K562 (cell line): ENCODE measurements at regions not wholly inside any gene's neighbourhood (a gene's known extent, or its start where the extent isn't known, plus 50 kb on each side); places are given as distances from the start of the nearest gene placed in this dataset.

Source experiments
- ATAC-seq: fragments of 200-7000 bp; cut with Tn5 transposase; 3 replicates; pipeline ENCODE4 v1.9.1; 2020; ENCODE audit warnings: moderate library complexity
- BruUV-seq: library from RNA; stranded (reverse); fragments of 400-500 nt; replicated peaks from 2 replicates; lab custom pipeline; 2021; lab: Mats Ljungman, UMichigan
- CTCF ChIA-PET: fragments of 300-600 bp; formaldehyde crosslinking; extraction: SDS; loops from one replicate; lab custom pipeline; 2021; ENCODE audit warnings: low intra/inter-chr PET ratio; lab: Yijun Ruan, JAX
- POLR2A ChIA-PET: fragments of 300-600, 350-650 bp; sonication (Branson Sonifier 250); formaldehyde crosslinking; extraction: SDS; loops from one replicate; lab custom pipeline; 2021; ENCODE audit warnings: antibody characterized with exemption, inconsistent platforms; lab: Yijun Ruan, JAX
- DNase-seq, 4 experiments: peaks; one replicate each; pipeline versions ENCODE4 v3.0.0 to v3.0.0-alpha.2; 2011 to 2018; ENCODE audit warnings: low spot score in 3 of 4, mixed read lengths in 3 of 4; ENCODE audit errors: extremely low read depth in 1 of 4
- FAIRE-seq: peaks from 2 replicates; lab custom pipeline; 2011; peaks lifted over from hg19 to GRCh38; lab: Jason Lieb, UNC
- H2AFZ ChIP-seq: 2 replicates; pipeline ENCODE4 v1.6.0; 2011; ENCODE audit warnings: low read depth, low read length, control low read depth, inconsistent platforms
- H3K27ac ChIP-seq: fragments of 200-600 bp; 3 replicates; pipeline ENCODE4 v1.8.0; 2011; ENCODE audit warnings: low read depth, mild to moderate bottlenecking, control low read depth, inconsistent platforms, low read length, moderate library complexity, mixed read lengths; ENCODE audit errors: extremely low read depth
- H3K27me3 ChIP-seq, 2 experiments: fragments of 300-600 bp in 1 of 2; 2 replicates in 1 of 2; 3 replicates in 1 of 2; pipeline versions ENCODE4 v1.6.0 to v1.8.0; 2011; ENCODE audit warnings: inconsistent platforms in 2 of 2, low read length in 2 of 2, mild to moderate bottlenecking in 1 of 2, mixed read lengths in 1 of 2, moderate library complexity in 1 of 2; ENCODE audit not compliant: control insufficient read depth in 2 of 2, insufficient read depth in 2 of 2
- H3K36me3 ChIP-seq: fragments of 300-600 bp; 3 replicates; pipeline ENCODE4 v1.8.0; 2011; ENCODE audit warnings: mild to moderate bottlenecking, low read length, inconsistent platforms; ENCODE audit not compliant: control insufficient read depth, insufficient read depth
- H3K4me1 ChIP-seq, 2 experiments: fragments of 200-600 bp in 1 of 2; replicated peaks in 1 of 2; 2 replicates in 1 of 2; 3 replicates in 1 of 2; pipeline versions ENCODE4 v1.5.1 to v1.8.0; 2011; ENCODE audit warnings: inconsistent platforms in 2 of 2, low read length in 2 of 2, mild to moderate bottlenecking in 1 of 2, mixed read lengths in 1 of 2, moderate library complexity in 1 of 2; ENCODE audit not compliant: control insufficient read depth in 2 of 2, insufficient read depth in 2 of 2
- H3K4me2 ChIP-seq: 2 replicates; pipeline ENCODE4 v1.6.1; 2011; ENCODE audit warnings: low read length, control low read depth, inconsistent platforms, mixed read lengths; ENCODE audit not compliant: insufficient read depth
- H3K4me3 ChIP-seq: fragments of 200-600 bp; sonication (generic), shearing (Covaris generic); 2 replicates; pipeline ENCODE4 v1.5.1; 2016; ENCODE audit warnings: control low read depth, inconsistent platforms
- H3K79me2 ChIP-seq: fragments of 200-600 bp; 3 replicates; pipeline ENCODE4 v1.8.0; 2011; ENCODE audit warnings: low read length, inconsistent platforms; ENCODE audit not compliant: control insufficient read depth, insufficient read depth
- H3K9ac ChIP-seq, 2 experiments: 2 replicates each; pipeline versions ENCODE4 v1.6.0 to v1.6.1; 2011; ENCODE audit warnings: low read depth in 2 of 2, low read length in 2 of 2, control low read depth in 1 of 2, inconsistent platforms in 1 of 2, mild to moderate bottlenecking in 1 of 2, mixed read lengths in 1 of 2; ENCODE audit not compliant: insufficient read depth in 1 of 2
- H3K9me1 ChIP-seq: one replicate; pipeline ENCODE4 v1.6.0; 2011; ENCODE audit warnings: inconsistent platforms, mild to moderate bottlenecking, low read length, moderate library complexity; ENCODE audit not compliant: control insufficient read depth, insufficient read depth
- H3K9me3 ChIP-seq: replicated peaks from 2 replicates; pipeline ENCODE4 v1.5.1; 2011; ENCODE audit warnings: low read depth, low read length, inconsistent platforms; ENCODE audit not compliant: control insufficient read depth, insufficient read depth
- H4K20me1 ChIP-seq: replicated peaks from 2 replicates; pipeline ENCODE4 v1.6.1; 2011; ENCODE audit warnings: low read length, inconsistent platforms, mixed read lengths; ENCODE audit not compliant: control insufficient read depth, insufficient read depth
- FOXJ3 ChIP-seq: sonication (generic); formaldehyde crosslinking; IDR thresholded peaks from 2 replicates; pipeline ENCODE4 v1.4.0; 2020; ENCODE audit warnings: mild to moderate bottlenecking, missing genetic modification reagents
- FOXP1 ChIP-seq: sonication (generic); formaldehyde crosslinking; IDR thresholded peaks from 2 replicates; pipeline ENCODE4 v1.8.0; 2022; ENCODE audit warnings: mild to moderate bottlenecking, missing genetic modification reagents
- HDAC3 ChIP-seq: fragments of 450-650 bp; IDR thresholded peaks from 2 replicates; pipeline ENCODE4 v1.6.1; 2018; ENCODE audit warnings: borderline replicate concordance, mild to moderate bottlenecking, moderate library complexity; ENCODE audit not compliant: partially characterized antibody
- HMG20B ChIP-seq: fragments of 250-450 bp; sonication (Bioruptor Pico); IDR thresholded peaks from 2 replicates; pipeline ENCODE4 v1.5.0; 2021; ENCODE audit warnings: mild to moderate bottlenecking
- KLF1 ChIP-seq: fragments of 450-650 bp; IDR thresholded peaks from 2 replicates; pipeline ENCODE4 v1.6.1; 2016; ENCODE audit warnings: missing genetic modification characterization, missing compliant biosample characterization
- PHF20 ChIP-seq: fragments of 450-650 bp; IDR thresholded peaks from 2 replicates; pipeline ENCODE4 v1.6.1; 2018; ENCODE audit not compliant: partially characterized antibody
- SIN3A ChIP-seq, 2 experiments: fragments of 150-350 bp in 1 of 2; IDR thresholded peaks; 2 replicates each; pipeline ENCODE4 v1.6.1; 2011 to 2016; ENCODE audit warnings: borderline replicate concordance in 2 of 2, low read depth in 2 of 2, low read length in 2 of 2, mild to moderate bottlenecking in 2 of 2, moderate library complexity in 2 of 2; ENCODE audit not compliant: control insufficient read depth in 1 of 2
- TCF7 ChIP-seq: sonication (generic); IDR thresholded peaks from 2 replicates; pipeline ENCODE4 v1.6.1; 2016; ENCODE audit warnings: antibody characterized with exemption, borderline replicate concordance
- TEAD2 ChIP-seq: fragments of 450-650 bp; IDR thresholded peaks from 2 replicates; pipeline ENCODE4 v1.6.1; 2016; ENCODE audit warnings: missing genetic modification characterization, control low read depth, missing compliant biosample characterization
- ZFP1 ChIP-seq: fragments of 450-650 bp; formaldehyde crosslinking; IDR thresholded peaks from 2 replicates; pipeline ENCODE4 v1.4.0; 2020; ENCODE audit warnings: mild to moderate bottlenecking, mixed read lengths
- ZNF41 ChIP-seq: fragments of 250-450 bp; sonication (Bioruptor Pico); conservative IDR thresholded peaks from 2 replicates; pipeline ENCODE4 v1.4.0; 2020; ENCODE audit warnings: mild to moderate bottlenecking
- ZNF444 ChIP-seq: fragments of 250-450 bp; sonication (Bioruptor Pico); IDR thresholded peaks from 2 replicates; pipeline ENCODE4 v1.4.0; 2020; ENCODE audit warnings: mild to moderate bottlenecking, moderate library complexity
- ZNF696 ChIP-seq: fragments of 250-450 bp; sonication (Bioruptor Pico); conservative IDR thresholded peaks from 2 replicates; pipeline ENCODE4 v1.4.0; 2020; ENCODE audit warnings: mild to moderate bottlenecking, moderate library complexity
- WGBS: fragments of 100-300 bp; shearing (Covaris generic); methylation state at CpG from one replicate; pipeline ENCODE4 v1.1.6; 2016; ENCODE audit warnings: low coverage, mixed read lengths; ENCODE audit not compliant: insufficient coverage; ENCODE audit errors: missing lambda C conversion rate; 5-methylcytosine and 5-hydroxymethylcytosine counted together
- in situ Hi-C: fragments of 300-500 bp; cut with MboI; formaldehyde crosslinking; loops from 4 replicates; pipeline ENCODE4 v1.15.0; 2018; ENCODE audit warnings: inconsistent platforms, mixed read lengths
- intact Hi-C: fragments of 100-400 bp; cut with micrococcal nuclease; formaldehyde crosslinking; loops from 2 replicates; pipeline ENCODE4 v1.14.2; 2022
- TF ChIP-seq, protein P1 (sequence below): sonication (generic); formaldehyde crosslinking; IDR thresholded peaks from 2 replicates; pipeline ENCODE4 v1.8.0; 2022; ENCODE audit warnings: mild to moderate bottlenecking, missing genetic modification reagents
- TF ChIP-seq, protein P2 (sequence below): fragments of 450-650 bp; IDR thresholded peaks from 2 replicates; pipeline ENCODE4 v1.6.1; 2014; ENCODE audit warnings: low read depth, mild to moderate bottlenecking, moderate library complexity, borderline replicate concordance
- TF ChIP-seq, protein P3 (sequence below): fragments of 450-650 bp; IDR thresholded peaks from 2 replicates; pipeline ENCODE4 v1.6.1; 2018; ENCODE audit not compliant: partially characterized antibody

DNA sequence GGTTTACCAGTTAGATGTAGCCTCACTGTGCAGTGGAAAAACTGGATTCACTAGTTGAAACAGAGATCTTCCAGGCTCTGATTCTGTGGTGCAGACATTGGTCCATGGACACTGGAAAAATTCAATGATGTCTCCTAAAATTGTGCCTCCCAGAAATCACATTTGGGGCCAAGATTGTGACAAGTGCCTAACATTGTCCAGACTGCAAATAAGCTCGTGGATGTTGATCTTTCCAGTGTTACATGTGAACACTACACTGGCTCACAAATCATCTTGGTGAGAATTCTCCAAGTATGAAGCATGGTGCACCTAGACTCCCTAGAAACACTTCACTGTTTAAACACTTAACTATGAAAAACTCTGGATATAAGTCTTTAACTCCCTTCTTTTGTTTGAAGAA lies 140.4 kb downstream of the HAO1 start:
- no peaks in the 10 kb centered on the region for H3K4me1 ChIP-seq
- H3K27me3 ChIP-seq = no peaks in the 10 kb centered on the region
- H2AFZ ChIP-seq = no peak overlapping the region
- H3K79me2 ChIP-seq = no peaks in the 10 kb centered on the region
- H3K27ac ChIP-seq = no peak overlapping the region
- ChIA-PET POLR2A (no interaction called here), CTCF (no interaction called here)
- in situ Hi-C loops (no loop called here), intact Hi-C loops (no loop called here)
- no peak overlapping the region for H3K4me3 ChIP-seq
- H3K4me2 ChIP-seq = no peak overlapping the region
- no TSS peak for BruUV-seq
- DNase-seq = no peak
- H4K20me1 ChIP-seq = no peaks in the 10 kb centered on the region
- no peak for ATAC-seq
- no peaks in the 10 kb centered on the region for H3K9me3 ChIP-seq
- no peaks in the 10 kb centered on the region for H3K9me1 ChIP-seq
- no peak for TF ChIP-seq FOXJ3
- TF ChIP-seq KLF1 = no peak
- TF ChIP-seq, protein P1, sequence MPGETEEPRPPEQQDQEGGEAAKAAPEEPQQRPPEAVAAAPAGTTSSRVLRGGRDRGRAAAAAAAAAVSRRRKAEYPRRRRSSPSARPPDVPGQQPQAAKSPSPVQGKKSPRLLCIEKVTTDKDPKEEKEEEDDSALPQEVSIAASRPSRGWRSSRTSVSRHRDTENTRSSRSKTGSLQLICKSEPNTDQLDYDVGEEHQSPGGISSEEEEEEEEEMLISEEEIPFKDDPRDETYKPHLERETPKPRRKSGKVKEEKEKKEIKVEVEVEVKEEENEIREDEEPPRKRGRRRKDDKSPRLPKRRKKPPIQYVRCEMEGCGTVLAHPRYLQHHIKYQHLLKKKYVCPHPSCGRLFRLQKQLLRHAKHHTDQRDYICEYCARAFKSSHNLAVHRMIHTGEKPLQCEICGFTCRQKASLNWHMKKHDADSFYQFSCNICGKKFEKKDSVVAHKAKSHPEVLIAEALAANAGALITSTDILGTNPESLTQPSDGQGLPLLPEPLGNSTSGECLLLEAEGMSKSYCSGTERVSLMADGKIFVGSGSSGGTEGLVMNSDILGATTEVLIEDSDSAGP (CRISPR knock-in tag) = no peak
- no peak for TF ChIP-seq SIN3A (IDR thresholded peaks at IDR 0.05; ENCODE audit: borderline replicate concordance in 2 of 2, control insufficient read depth in 1 of 2, low read depth in 2 of 2, low read length in 2 of 2)
- TF ChIP-seq, protein P2, sequence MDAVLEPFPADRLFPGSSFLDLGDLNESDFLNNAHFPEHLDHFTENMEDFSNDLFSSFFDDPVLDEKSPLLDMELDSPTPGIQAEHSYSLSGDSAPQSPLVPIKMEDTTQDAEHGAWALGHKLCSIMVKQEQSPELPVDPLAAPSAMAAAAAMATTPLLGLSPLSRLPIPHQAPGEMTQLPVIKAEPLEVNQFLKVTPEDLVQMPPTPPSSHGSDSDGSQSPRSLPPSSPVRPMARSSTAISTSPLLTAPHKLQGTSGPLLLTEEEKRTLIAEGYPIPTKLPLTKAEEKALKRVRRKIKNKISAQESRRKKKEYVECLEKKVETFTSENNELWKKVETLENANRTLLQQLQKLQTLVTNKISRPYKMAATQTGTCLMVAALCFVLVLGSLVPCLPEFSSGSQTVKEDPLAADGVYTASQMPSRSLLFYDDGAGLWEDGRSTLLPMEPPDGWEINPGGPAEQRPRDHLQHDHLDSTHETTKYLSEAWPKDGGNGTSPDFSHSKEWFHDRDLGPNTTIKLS = no peak
- TF ChIP-seq, protein P3, sequence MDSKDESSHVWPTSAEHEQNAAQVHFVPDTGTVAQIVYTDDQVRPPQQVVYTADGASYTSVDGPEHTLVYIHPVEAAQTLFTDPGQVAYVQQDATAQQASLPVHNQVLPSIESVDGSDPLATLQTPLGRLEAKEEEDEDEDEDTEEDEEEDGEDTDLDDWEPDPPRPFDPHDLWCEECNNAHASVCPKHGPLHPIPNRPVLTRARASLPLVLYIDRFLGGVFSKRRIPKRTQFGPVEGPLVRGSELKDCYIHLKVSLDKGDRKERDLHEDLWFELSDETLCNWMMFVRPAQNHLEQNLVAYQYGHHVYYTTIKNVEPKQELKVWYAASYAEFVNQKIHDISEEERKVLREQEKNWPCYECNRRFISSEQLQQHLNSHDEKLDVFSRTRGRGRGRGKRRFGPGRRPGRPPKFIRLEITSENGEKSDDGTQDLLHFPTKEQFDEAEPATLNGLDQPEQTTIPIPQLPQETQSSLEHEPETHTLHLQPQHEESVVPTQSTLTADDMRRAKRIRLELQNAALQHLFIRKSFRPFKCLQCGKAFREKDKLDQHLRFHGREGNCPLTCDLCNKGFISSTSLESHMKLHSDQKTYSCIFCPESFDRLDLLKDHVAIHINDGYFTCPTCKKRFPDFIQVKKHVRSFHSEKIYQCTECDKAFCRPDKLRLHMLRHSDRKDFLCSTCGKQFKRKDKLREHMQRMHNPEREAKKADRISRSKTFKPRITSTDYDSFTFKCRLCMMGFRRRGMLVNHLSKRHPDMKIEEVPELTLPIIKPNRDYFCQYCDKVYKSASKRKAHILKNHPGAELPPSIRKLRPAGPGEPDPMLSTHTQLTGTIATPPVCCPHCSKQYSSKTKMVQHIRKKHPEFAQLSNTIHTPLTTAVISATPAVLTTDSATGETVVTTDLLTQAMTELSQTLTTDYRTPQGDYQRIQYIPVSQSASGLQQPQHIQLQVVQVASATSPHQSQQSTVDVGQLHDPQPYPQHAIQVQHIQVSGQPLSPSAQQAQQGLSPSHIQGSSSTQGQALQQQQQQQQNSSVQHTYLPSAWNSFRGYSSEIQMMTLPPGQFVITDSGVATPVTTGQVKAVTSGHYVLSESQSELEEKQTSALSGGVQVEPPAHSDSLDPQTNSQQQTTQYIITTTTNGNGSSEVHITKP = no peak
- TF ChIP-seq FOXP1 (CRISPR knock-in tag) = no peak
- TF ChIP-seq ZFP1 (CRISPR knock-in tag) = no peak
- TF ChIP-seq HMG20B (CRISPR knock-in tag) = no peak
- TF ChIP-seq ZNF696 (CRISPR knock-in tag) = no peak
- no peak for TF ChIP-seq TEAD2 (tag)
- TF ChIP-seq ZNF444 (CRISPR knock-in tag) = no peak
- no peak for TF ChIP-seq HDAC3
- TF ChIP-seq ZNF41 (CRISPR knock-in tag) = no peak
- no peak for TF ChIP-seq PHF20
- TF ChIP-seq TCF7 = no peak
- WGBS = 0% methylated on average over 1 of the region's 1 CpG
- no peak overlapping the region for H3K9ac ChIP-seq
- FAIRE-seq = no peak
- no peaks in the 10 kb centered on the region for H3K36me3 ChIP-seq
